Bronchial epithelial cell (primary cell): ENCODE measurements at regions not wholly inside any gene's neighbourhood (a gene's known extent, or its start where the extent isn't known, plus 50 kb on each side); places are given as distances from the start of the nearest gene placed in this dataset.

Experiments
- DNase-seq: peaks from one replicate; pipeline ENCODE4 v3.0.0-alpha.2; 2010; ENCODE audit warnings: low read depth
- FAIRE-seq: peaks from 2 replicates; lab custom pipeline; 2011; peaks lifted over from hg19 to GRCh38; lab: Jason Lieb, UNC
- H3K27me3 ChIP-seq: 2 replicates; pipeline ENCODE4 v1.5.1; 2011; ENCODE audit warnings: low read length; ENCODE audit not compliant: control insufficient read depth, insufficient read depth
- H3K36me3 ChIP-seq: 2 replicates; pipeline ENCODE4 v1.5.1; 2011; ENCODE audit warnings: low read length; ENCODE audit not compliant: control insufficient read depth, insufficient read depth
- H3K4me3 ChIP-seq: 2 replicates; pipeline ENCODE4 v1.5.1; 2011; ENCODE audit warnings: mild to moderate bottlenecking, low read depth, low read length, control low read depth
- CTCF ChIP-seq: IDR thresholded peaks from 2 replicates; pipeline ENCODE4 v1.5.1; 2011; ENCODE audit warnings: mild to moderate bottlenecking, moderate library complexity, low read length, control low read depth, inconsistent platforms; ENCODE audit not compliant: insufficient read depth, severe bottlenecking

- Histone ChIP-seq H3K4me3 (no peak overlapping the region), H3K27me3 (no peaks in the 10 kb centered on the region), H3K36me3 (no peaks in the 10 kb centered on the region)
- no peak for FAIRE-seq
- peak; percentile 90 for DNase-seq
- TF ChIP-seq CTCF, result no peak
These were observed 1513.0 kb downstream of the STIM2 start for GRCh38 chr4:28373601-28374000.

- TF ChIP-seq CTCF, result no peak
These were observed 1517.6 kb downstream of the STIM2 start for GRCh38 chr4:28378109-28378830.

GRCh38 chr4:28385801-28386200 lies 1525.2 kb downstream of the STIM2 start:
- H3K27me3 ChIP-seq, result no peaks in the 10 kb centered on the region
- TF ChIP-seq CTCF, result no peak
- FAIRE-seq (no peak), DNase-seq (no peak)
- H3K4me3 ChIP-seq, result no peak overlapping the region
- H3K36me3 ChIP-seq, result no peaks in the 10 kb centered on the region

More at GRCh38 chr4:28378109-28378830, 1517.6 kb downstream of the STIM2 start:
- Histone ChIP-seq H3K27me3 (no peaks in the 10 kb centered on the region), H3K36me3 (no peaks in the 10 kb centered on the region), H3K4me3 (no peak overlapping the region)
- DNase-seq (no peak), FAIRE-seq (no peak)

- no peak overlapping the region for H3K4me3 ChIP-seq
- H3K27me3 ChIP-seq, result no peaks in the 10 kb centered on the region
- no peak for TF ChIP-seq CTCF
- FAIRE-seq (no peak), DNase-seq (no peak)
- no peaks in the 10 kb centered on the region for H3K36me3 ChIP-seq
These were observed 1526.1 kb downstream of the STIM2 start for GRCh38 chr4:28386776-28387175.

GRCh38 chr4:28388471-28388870 lies 1527.8 kb downstream of the STIM2 start:
- H3K4me3 ChIP-seq, result no peak overlapping the region
- no peaks in the 10 kb centered on the region for H3K27me3 ChIP-seq
- TF ChIP-seq CTCF, result no peak
- H3K36me3 ChIP-seq, result no peaks in the 10 kb centered on the region
- DNase-seq (peak; percentile 26), FAIRE-seq (no peak)

GRCh38 chr4:28391877-28392276 lies 1531.2 kb downstream of the STIM2 start:
- Histone ChIP-seq H3K36me3 (no peaks in the 10 kb centered on the region), H3K27me3 (no peaks in the 10 kb centered on the region), H3K4me3 (no peak overlapping the region)
- DNase-seq, result no peak
- no peak for TF ChIP-seq CTCF
- peak; percentile 43 for FAIRE-seq
